Anterior cingulate cortex (tissue), 58 donors: ENCODE measurements at regions not wholly inside any gene's neighbourhood (a gene's known extent, or its start where the extent isn't known, plus 50 kb on each side); places are given as distances from the start of the nearest gene placed in this dataset.
"Not testable (repeated sequence)": the region's sequence is repeated elsewhere in the genome, so short reads cannot be mapped to it uniquely, and the experiment has no call there.

Experiments used
- DNase-seq, 58 donors: peaks; one replicate each; lab custom pipeline; 2025; lab: John Stamatoyannopoulos, UW

GRCh38 chr18:68164909-68165308 lies 550.0 kb downstream of the TMX3 start:
- no peak for DNase-seq

GRCh38 chr18:68153821-68154220 lies 561.1 kb downstream of the TMX3 start:
- not testable (repeated sequence) for DNase-seq

GRCh38 chr18:68152770-68153169 lies 562.1 kb downstream of the TMX3 start:
- no peak for DNase-seq

- DNase-seq = no peak
Measured at GRCh38 chr18:68150961-68151360, 563.9 kb downstream of the TMX3 start.

- no peak for DNase-seq
Measured at GRCh38 chr18:68148863-68149262, 566.0 kb downstream of the TMX3 start.

GRCh38 chr18:68147728-68148127 lies 567.2 kb downstream of the TMX3 start:
- DNase-seq = no peak

- DNase-seq = no peak
Measured at GRCh38 chr18:68121826-68122225, 593.1 kb downstream of the TMX3 start.

- DNase-seq = no peak
Measured at GRCh38 chr18:68121308-68121707, 593.6 kb downstream of the TMX3 start.

- DNase-seq = no peak
Measured at GRCh38 chr18:68114989-68115388, 598.5 kb upstream of the DSEL start.

- DNase-seq = no peak
Measured at GRCh38 chr18:68104036-68104435, 587.5 kb upstream of the DSEL start.

GRCh38 chr18:68103561-68103960 lies 587.0 kb upstream of the DSEL start:
- DNase-seq = no peak

GRCh38 chr18:68102117-68102516 lies 585.6 kb upstream of the DSEL start:
- no peak for DNase-seq

GRCh38 chr18:68098655-68099054 lies 582.1 kb upstream of the DSEL start:
- no peak for DNase-seq

- DNase-seq = no peak
Measured at GRCh38 chr18:68086481-68086880, 570.0 kb upstream of the DSEL start.

- DNase-seq = no peak
Measured at GRCh38 chr18:68085251-68085650, 568.7 kb upstream of the DSEL start.

- DNase-seq = no peak
Measured at GRCh38 chr18:68083776-68084175, 567.3 kb upstream of the DSEL start.

GRCh38 chr18:68083131-68083530 lies 566.6 kb upstream of the DSEL start:
- no peak for DNase-seq

GRCh38 chr18:68072744-68073143 lies 556.2 kb upstream of the DSEL start:
- DNase-seq = no peak

GRCh38 chr18:68060871-68061270 lies 544.4 kb upstream of the DSEL start:
- no peak for DNase-seq

GRCh38 chr18:68056936-68057335 lies 540.4 kb upstream of the DSEL start:
- DNase-seq = no peak

- no peak for DNase-seq
Measured at GRCh38 chr18:68054669-68055068, 538.1 kb upstream of the DSEL start.

- DNase-seq = no peak
Measured at GRCh38 chr18:68053290-68053689, 536.8 kb upstream of the DSEL start.

- DNase-seq = no peak
Measured at GRCh38 chr18:68041327-68041726, 524.8 kb upstream of the DSEL start.

- no peak for DNase-seq
Measured at GRCh38 chr18:68040198-68040597, 523.7 kb upstream of the DSEL start.
